Ishikawa (cell line): ENCODE measurements at regions not wholly inside any gene's neighbourhood (a gene's known extent, or its start where the extent isn't known, plus 50 kb on each side); places are given as distances from the start of the nearest gene placed in this dataset.

ENCODE experiments used
- CEBPB ChIP-seq: IDR thresholded peaks from 2 replicates; pipeline ENCODE4 v1.6.1; 2012
- CREB1 ChIP-seq: IDR thresholded peaks from 2 replicates; pipeline ENCODE4 v1.6.1; 2012; ENCODE audit warnings: low read depth
- EGR1 ChIP-seq: IDR thresholded peaks from 2 replicates; pipeline ENCODE4 v1.6.1; 2012
- EP300 ChIP-seq: IDR thresholded peaks from 2 replicates; pipeline ENCODE4 v1.6.1; 2012; ENCODE audit warnings: borderline replicate concordance
- MAX ChIP-seq: IDR thresholded peaks from 2 replicates; pipeline ENCODE4 v1.6.1; 2012
- NFIC ChIP-seq: IDR thresholded peaks from 2 replicates; pipeline ENCODE4 v1.6.1; 2012
- RAD21 ChIP-seq: IDR thresholded peaks from 2 replicates; pipeline ENCODE4 v1.6.1; 2012; ENCODE audit warnings: low read depth
- REST ChIP-seq: IDR thresholded peaks from 2 replicates; pipeline ENCODE4 v1.6.1; 2012; ENCODE audit warnings: low read depth, mild to moderate bottlenecking
- TCF12 ChIP-seq: IDR thresholded peaks from 2 replicates; pipeline ENCODE4 v1.6.1; 2012; ENCODE audit warnings: low read depth
- USF1 ChIP-seq: IDR thresholded peaks from 2 replicates; pipeline ENCODE4 v1.6.1; 2012
- YY1 ChIP-seq: IDR thresholded peaks from 2 replicates; pipeline ENCODE4 v1.6.1; 2012; ENCODE audit warnings: low read depth
- ZBTB7A ChIP-seq: IDR thresholded peaks from 2 replicates; pipeline ENCODE4 v1.6.1; 2012; ENCODE audit warnings: low read depth

GRCh38 chr22:47533961-47534803 is 771.7 kb downstream of the TBC1D22A start:
- TF ChIP-seq RAD21, result no peak
- no peak for TF ChIP-seq EGR1
- no peak for TF ChIP-seq CREB1
- TF ChIP-seq REST, result no peak
- no peak for TF ChIP-seq MAX
- TF ChIP-seq USF1, result no peak
- TF ChIP-seq TCF12, result no peak
- TF ChIP-seq EP300, result no peak
- no peak for TF ChIP-seq NFIC
- no peak for TF ChIP-seq CEBPB
- TF ChIP-seq ZBTB7A, result no peak
- TF ChIP-seq YY1, result no peak
